MM.1S (cell line): ENCODE measurements at regions not wholly inside any gene's neighbourhood (a gene's known extent, or its start where the extent isn't known, plus 50 kb on each side); places are given as distances from the start of the nearest gene placed in this dataset.

Source experiments
- DNase-seq: peaks from one replicate; pipeline ENCODE4 v3.0.0-alpha.2; 2015
- H2AFZ ChIP-seq: fragments of 300-600 bp; sonication (generic); 2 replicates; pipeline ENCODE4 v1.6.0; 2016; ENCODE audit warnings: antibody characterized with exemption, low read length
- H3F3A ChIP-seq: fragments of 300-600 bp; sonication (generic); 2 replicates; pipeline ENCODE4 v1.6.1; 2016; ENCODE audit warnings: mild to moderate bottlenecking, antibody characterized with exemption, low read length, moderate library complexity, mixed read lengths; ENCODE audit not compliant: insufficient read depth
- H3K27ac ChIP-seq: fragments of 300-600 bp; sonication (generic); 2 replicates; pipeline ENCODE4 v1.5.1; 2016; ENCODE audit warnings: mild to moderate bottlenecking, low read length
- H3K27me3 ChIP-seq: fragments of 300-600 bp; sonication (generic); replicated peaks from 2 replicates; pipeline ENCODE4 v1.6.0; 2016; ENCODE audit warnings: low read length; ENCODE audit not compliant: insufficient read depth
- H3K36me3 ChIP-seq: fragments of 300-600 bp; sonication (generic); replicated peaks from 2 replicates; pipeline ENCODE4 v1.6.1; 2016; ENCODE audit warnings: mild to moderate bottlenecking, low read length, mixed read lengths; ENCODE audit not compliant: insufficient read depth
- H3K4me1 ChIP-seq: fragments of 300-600 bp; sonication (generic); 2 replicates; pipeline ENCODE4 v1.6.1; 2016; ENCODE audit warnings: low read length, mixed read lengths
- H3K4me2 ChIP-seq: fragments of 300-600 bp; sonication (generic); 2 replicates; pipeline ENCODE4 v1.6.0; 2016; ENCODE audit warnings: low read depth, low read length
- H3K4me3 ChIP-seq: fragments of 300-600 bp; sonication (generic); 2 replicates; pipeline ENCODE4 v1.5.1; 2016; ENCODE audit warnings: low read length, mixed read lengths
- H3K79me2 ChIP-seq: fragments of 300-600 bp; sonication (generic); 2 replicates; pipeline ENCODE4 v1.6.1; 2016; ENCODE audit warnings: mixed run types, low read length, mixed read lengths
- H3K9ac ChIP-seq: fragments of 300-600 bp; sonication (generic); 2 replicates; pipeline ENCODE4 v1.6.1; 2016; ENCODE audit warnings: low read length, mixed read lengths
- H3K9me2 ChIP-seq: fragments of 300-600 bp; sonication (generic); replicated peaks from 2 replicates; pipeline ENCODE4 v1.6.1; 2016; ENCODE audit warnings: mild to moderate bottlenecking, low read length, mixed read lengths; ENCODE audit not compliant: insufficient read depth
- H3K9me3 ChIP-seq: fragments of 300-600 bp; sonication (generic); replicated peaks from 2 replicates; pipeline ENCODE4 v1.6.1; 2016; ENCODE audit warnings: mild to moderate bottlenecking, low read length, mixed read lengths; ENCODE audit not compliant: insufficient read depth
- H4K20me1 ChIP-seq: fragments of 300-600 bp; sonication (generic); 2 replicates; pipeline ENCODE4 v1.6.1; 2016; ENCODE audit warnings: mild to moderate bottlenecking, low read length, moderate library complexity, mixed read lengths; ENCODE audit not compliant: insufficient read depth
- EZH2 ChIP-seq: fragments of 300-600 bp; sonication (generic); optimal IDR thresholded peaks from 2 replicates; pipeline ENCODE3; 2017; ENCODE audit warnings: low read depth, mild to moderate bottlenecking, antibody characterized with exemption, low read length, mixed read lengths
- EZH2phosphoT487 ChIP-seq: fragments of 300-600 bp; sonication (generic); IDR thresholded peaks from 2 replicates; pipeline ENCODE4 v1.6.1; 2018; ENCODE audit warnings: antibody characterized with exemption, low read length
- TF ChIP-seq, protein P1 (sequence below): fragments of 300-600 bp; sonication (generic); IDR thresholded peaks from 2 replicates; pipeline ENCODE4 v1.5.1; 2016; ENCODE audit warnings: antibody characterized with exemption, low read length, mixed read lengths

GRCh38 chr7:112892263-112892662, 102.1 kb upstream of the TMEM168 start:
- Histone ChIP-seq H3K79me2 (no peaks in the 10 kb centered on the region), H3K36me3 (no peaks in the 10 kb centered on the region), H3K9ac (no peak overlapping the region), H3K9me2 (no peaks in the 10 kb centered on the region), H3K4me2 (no peak overlapping the region), H3K4me3 (no peak overlapping the region), H3K9me3 (no peaks in the 10 kb centered on the region), H3K4me1 (0 out of 2 replicates have a peak, but pooled peaks cover 8% of the 10 kb centered on the region), H3K27ac (no peak overlapping the region), H4K20me1 (0 out of 2 replicates have a peak, but pooled peaks cover 3% of the 10 kb centered on the region), H2AFZ (no peak overlapping the region), H3K27me3 (no peaks in the 10 kb centered on the region), H3F3A (no peaks in the 10 kb centered on the region)
- TF ChIP-seq EZH2phosphoT487: no peak
- TF ChIP-seq, protein P1, sequence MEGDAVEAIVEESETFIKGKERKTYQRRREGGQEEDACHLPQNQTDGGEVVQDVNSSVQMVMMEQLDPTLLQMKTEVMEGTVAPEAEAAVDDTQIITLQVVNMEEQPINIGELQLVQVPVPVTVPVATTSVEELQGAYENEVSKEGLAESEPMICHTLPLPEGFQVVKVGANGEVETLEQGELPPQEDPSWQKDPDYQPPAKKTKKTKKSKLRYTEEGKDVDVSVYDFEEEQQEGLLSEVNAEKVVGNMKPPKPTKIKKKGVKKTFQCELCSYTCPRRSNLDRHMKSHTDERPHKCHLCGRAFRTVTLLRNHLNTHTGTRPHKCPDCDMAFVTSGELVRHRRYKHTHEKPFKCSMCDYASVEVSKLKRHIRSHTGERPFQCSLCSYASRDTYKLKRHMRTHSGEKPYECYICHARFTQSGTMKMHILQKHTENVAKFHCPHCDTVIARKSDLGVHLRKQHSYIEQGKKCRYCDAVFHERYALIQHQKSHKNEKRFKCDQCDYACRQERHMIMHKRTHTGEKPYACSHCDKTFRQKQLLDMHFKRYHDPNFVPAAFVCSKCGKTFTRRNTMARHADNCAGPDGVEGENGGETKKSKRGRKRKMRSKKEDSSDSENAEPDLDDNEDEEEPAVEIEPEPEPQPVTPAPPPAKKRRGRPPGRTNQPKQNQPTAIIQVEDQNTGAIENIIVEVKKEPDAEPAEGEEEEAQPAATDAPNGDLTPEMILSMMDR: no peak
- no peak for TF ChIP-seq EZH2
- no peak for DNase-seq

DNA sequence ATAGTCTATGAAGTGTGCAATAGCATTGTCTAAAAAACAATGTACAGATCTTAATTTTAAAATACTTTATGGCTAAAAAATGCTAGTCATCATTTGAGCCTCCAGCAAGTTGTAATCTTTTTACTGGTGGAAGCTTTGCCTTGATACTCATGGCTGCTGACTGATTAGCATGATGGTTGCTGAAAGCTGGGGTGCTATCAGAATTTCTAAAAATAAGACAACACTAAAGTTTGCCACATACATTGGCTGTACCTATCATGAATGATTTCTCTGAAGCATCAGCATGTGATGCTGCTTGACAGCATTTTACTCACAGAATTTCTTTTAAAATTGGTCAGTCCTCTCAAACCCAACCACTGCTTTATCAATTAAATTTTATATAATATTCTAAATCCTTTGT, 101.5 kb upstream of the TMEM168 start:
- Histone ChIP-seq H3K27ac (no peak overlapping the region), H3K4me1 (0 out of 2 replicates have a peak, but pooled peaks cover 9% of the 10 kb centered on the region), H3K4me3 (no peak overlapping the region), H3K9ac (no peak overlapping the region), H3K79me2 (no peaks in the 10 kb centered on the region), H3F3A (no peaks in the 10 kb centered on the region), H4K20me1 (0 out of 2 replicates have a peak, but pooled peaks cover 3% of the 10 kb centered on the region), H3K9me3 (no peaks in the 10 kb centered on the region), H3K27me3 (no peaks in the 10 kb centered on the region), H3K9me2 (no peaks in the 10 kb centered on the region), H3K36me3 (no peaks in the 10 kb centered on the region), H3K4me2 (no peak overlapping the region), H2AFZ (no peak overlapping the region)
- TF ChIP-seq, protein P1: no peak
- no peak for TF ChIP-seq EZH2
- TF ChIP-seq EZH2phosphoT487: no peak
- DNase-seq: no peak

- Histone ChIP-seq H3K4me3 (no peak overlapping the region), H3K9me3 (no peaks in the 10 kb centered on the region), H3K27me3 (no peaks in the 10 kb centered on the region), H3K4me2 (no peak overlapping the region), H3K36me3 (no peaks in the 10 kb centered on the region), H3K4me1 (0 out of 2 replicates have a peak, but pooled peaks cover 9% of the 10 kb centered on the region), H3K9me2 (no peaks in the 10 kb centered on the region), H3K27ac (no peak overlapping the region), H3F3A (no peaks in the 10 kb centered on the region), H3K9ac (no peak overlapping the region), H4K20me1 (no peaks in the 10 kb centered on the region), H2AFZ (no peak overlapping the region), H3K79me2 (no peaks in the 10 kb centered on the region)
- DNase-seq: no peak
- no peak for TF ChIP-seq EZH2phosphoT487
- TF ChIP-seq EZH2: no peak
- TF ChIP-seq, protein P1: no peak
Measured at GRCh38 chr7:112889834-112890438, 99.7 kb upstream of the TMEM168 start.
